NCI-H345 treated with DMSO at 0.1 percent for 48 hours (cell line): ENCODE measurements at regions not wholly inside any gene's neighbourhood (a gene's known extent, or its start where the extent isn't known, plus 50 kb on each side); places are given as distances from the start of the nearest gene placed in this dataset.
A peak's percentile ranks its signal among the peaks of the same experiment; 100 is the strongest.

Experiments used
- DNase-seq: peaks from one replicate; lab custom pipeline; 2025; ENCODE audit not compliant: unreplicated experiment; lab: John Stamatoyannopoulos, UW

DNA sequence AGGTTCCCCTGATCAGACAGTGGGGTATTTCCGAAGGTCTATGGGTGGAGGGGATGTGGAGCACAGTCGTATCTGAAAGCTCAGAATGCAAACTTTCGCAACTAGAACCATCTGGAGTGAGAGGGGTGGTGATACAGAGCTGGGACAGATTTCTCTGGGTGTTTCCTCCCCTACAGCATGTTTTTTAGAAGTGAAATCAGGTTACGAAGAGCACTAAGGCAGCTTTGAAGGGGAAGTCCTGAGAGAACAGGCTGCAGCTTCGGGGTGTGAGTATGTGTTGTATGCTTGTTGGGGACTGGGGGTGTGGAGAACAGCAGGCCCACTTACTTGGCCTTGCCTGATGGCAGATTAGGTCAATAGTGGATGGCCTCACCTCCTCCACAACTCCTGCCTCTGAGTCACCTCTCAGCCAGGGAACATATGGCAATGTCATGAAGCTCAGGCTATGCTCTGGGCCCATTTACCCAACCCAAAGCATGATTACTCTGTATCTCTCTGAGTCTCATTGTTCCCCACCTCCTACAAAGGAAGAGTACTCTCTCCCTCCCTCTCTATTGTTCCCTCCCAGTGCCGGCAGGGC is 107.2 kb upstream of the RASGRP1 start:
- DNase-seq = no peak

DNA sequence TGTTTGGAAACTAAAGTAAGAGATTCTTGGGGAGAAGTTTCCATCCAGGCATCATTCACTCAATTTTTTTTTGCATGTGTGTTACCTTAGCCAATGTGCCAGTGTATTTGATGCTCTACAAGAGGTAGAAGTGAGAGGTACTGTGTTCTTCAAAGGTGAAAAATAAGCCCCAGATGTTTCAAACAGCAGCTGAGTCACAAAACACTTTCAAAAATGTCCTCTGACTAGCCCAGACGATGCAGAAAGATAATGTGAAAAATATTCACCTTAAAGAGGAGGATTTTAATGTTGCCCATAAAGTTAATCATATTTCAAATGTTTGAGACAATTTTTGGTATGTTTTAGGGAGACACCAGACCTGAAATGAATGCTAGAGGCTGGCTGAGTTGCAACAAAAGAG is 107.7 kb upstream of the RASGRP1 start:
- DNase-seq = no peak

DNA sequence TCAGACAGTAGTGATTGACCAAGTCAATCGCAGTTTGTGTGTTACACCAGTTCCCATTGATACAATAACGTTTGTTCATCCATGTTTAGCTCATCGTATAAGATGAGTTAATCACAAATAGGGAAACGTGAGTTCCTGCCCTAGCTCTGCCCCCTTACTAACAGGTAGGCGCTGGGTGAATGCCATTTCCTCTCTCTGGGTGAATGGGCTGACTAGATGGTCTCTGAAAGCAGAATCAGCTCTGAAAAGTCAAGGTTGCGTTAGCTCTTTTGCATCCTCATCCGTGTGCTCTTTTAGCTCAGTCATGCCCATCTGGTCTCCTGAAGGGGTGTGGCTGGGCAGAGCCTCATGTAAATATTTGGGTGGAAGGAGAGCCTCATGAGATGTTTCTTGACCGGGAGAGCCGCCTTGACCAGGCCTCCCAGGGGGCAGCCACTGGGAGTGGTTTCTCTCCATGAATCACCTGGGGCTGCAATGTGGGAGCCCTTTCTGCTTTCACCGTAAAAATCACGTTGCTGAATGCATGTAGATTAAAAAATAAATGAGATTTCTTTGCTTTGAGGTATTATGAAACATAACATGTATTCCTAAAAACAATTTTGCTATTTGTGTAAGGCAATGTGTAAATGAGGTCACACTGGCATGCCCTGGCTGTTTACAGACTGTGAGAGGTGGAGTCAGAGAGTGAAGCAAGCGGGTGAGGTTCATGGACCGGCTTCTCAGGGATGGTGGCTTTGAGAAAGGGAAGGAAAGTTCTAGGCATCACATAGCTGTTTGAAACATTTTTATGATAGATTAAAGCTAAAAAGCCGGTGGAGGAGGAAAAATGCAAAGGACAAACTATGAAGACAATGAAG is 108.4 kb upstream of the RASGRP1 start:
- DNase-seq = no peak

DNA sequence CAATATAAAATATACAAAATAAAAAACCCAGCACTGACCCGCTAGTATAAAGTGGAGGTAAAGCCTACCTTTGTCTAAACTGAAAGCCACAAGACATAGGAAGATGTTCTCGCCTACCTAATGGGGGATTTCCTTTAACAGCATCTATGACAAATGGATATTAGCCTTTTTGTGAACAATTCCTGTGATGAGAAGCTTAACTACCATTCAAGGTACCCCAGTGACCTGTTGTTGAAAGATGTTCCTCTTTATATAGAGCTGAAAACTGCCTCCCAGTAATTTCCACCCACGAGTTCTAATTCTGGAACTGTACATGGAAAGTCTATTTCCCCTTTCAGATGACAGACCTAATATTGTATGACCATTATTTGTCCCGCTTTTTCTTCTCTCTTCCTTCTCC is 109.8 kb upstream of the RASGRP1 start:
- DNase-seq = no peak

DNA sequence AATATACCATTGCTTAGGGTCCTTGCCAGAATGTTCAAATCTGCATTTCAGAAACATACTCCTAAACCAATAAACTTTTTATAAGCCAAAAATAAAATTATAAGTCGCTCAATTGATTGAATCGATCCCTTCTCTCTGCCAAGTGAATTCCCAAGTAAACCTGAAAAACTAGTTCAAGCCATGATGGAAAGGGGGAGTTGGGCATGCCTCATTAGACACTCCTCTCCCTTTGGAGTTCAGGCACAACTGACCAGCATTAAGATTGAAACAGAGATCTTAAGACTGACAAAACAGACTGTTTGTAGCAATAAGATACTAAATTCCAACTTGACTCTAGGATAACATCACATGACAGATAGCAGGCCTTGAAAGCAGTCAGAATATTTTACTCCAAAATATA is 113.7 kb upstream of the RASGRP1 start:
- DNase-seq = no peak

DNA sequence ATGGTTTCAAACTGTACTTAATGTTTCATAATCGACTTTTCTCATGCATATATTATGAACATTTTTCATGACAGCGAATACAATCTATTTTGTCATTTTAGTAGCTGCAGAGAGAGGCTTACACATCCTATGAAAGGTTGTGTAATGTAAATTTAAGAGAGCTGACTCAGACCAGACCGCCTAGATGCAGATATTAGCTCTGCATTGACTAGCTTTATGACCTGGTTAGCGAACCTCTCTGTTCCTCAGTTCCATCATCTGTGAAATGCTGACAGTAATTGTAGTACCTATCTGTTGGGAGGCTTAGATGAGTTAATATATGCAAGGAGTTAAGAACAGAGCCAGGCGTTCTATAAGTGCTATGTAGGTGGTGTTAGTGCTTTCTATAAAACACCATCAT is 116.2 kb upstream of the RASGRP1 start:
- DNase-seq = no peak

DNA sequence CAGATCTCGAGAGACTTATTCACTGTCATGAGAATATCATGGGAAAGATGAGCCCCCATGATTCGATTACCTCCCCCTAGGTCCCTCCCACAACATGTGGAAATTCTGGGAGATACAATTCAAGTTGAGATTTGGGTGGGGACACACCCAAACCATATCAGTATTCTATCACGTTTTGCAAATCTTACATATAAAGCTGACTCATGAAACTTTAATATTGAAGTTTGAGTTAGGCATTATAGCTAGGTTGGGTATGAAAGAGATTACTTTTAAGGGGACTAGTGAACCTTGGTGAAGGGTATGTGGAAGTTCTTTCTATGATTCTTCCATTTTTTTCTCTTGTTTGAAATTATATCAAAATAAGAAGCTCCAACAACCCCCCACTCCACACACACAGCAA is 117.7 kb upstream of the RASGRP1 start:
- no peak for DNase-seq

DNA sequence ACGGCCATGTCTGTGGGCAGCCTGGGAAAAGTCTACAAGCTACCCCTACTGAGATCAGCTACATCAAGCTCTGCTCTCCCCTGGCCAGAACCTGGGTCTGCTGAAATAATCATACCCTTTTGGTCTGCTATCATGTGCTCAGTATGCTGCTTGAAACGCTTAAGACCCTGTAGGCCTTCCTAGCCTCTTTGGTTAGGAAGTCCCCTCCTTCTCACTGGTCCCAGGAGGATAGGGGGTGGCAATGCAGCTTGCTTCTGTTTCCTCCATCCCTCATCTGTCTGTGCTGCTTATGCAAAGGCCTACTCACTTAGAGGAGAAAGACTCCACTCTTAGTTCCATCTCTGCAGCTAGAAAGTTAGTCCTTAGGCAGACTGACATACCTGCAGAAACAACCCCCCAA is 118.2 kb upstream of the RASGRP1 start:
- no peak for DNase-seq

DNA sequence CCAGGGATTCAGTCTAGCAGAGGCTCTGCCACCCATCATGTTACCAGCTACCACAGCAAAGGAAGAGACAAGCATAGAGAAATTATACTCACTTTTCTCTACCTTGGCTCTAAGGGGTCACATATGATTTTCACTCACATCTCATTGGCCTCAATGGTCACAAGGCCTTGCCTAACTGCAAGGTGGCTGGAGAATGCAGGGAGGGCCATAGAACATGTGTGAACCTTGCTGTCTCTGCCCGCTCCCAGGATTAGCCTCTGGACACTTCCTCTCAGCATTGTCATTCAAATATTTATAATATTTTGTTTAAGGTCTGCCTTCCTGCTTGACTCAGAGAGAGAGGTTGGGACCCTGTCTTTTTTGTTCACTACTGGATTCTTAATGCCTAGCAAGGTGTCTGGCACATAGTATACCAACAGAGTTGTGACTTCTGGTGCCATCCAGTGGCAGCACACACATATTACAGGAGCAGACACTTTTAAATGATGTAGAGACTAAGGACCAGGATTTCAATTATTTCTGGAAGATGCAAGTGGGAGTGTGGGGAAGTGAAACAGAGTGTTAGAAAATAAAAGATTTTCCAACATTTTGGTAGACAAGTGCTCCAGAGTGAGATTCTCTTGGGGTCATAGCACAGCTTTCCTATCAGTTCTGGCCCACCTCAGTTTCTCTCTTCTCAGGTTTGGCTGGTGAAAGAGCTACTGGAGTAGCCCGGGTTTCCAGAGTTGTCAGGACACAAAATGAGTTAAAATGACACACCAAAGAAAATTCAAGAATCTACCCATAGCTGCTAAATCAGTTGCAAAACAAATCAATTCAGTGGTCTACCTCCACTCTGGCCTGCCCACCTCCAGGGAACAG is 119.0 kb upstream of the RASGRP1 start:
- DNase-seq = peak; percentile 9

DNA sequence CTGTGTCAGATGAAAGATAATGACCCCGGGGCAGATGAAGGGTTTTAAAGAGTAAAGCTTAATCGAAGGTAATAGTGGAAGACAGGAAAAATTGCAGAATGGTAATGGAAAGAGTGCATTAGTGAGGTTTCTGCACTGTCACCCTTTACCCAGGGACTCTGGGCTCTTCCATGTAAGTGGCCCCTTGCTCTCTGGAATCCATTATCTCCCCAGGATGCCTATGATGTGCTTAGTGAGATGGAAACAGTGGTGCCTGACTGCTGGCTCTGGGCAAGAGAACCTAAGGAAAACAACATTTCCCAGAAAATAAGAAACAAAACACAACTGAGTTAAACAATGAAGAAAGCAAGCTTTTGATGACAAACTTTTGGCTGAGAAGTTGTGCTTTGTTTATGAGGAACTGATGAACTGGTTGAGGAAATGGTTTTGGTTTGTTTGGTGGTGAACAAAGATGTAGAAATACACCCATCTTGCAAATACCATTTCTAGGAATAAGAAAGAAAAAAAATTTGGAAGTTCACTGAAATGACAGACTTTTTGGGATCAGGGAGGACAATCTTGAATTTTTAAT is 119.9 kb upstream of the RASGRP1 start:
- no peak for DNase-seq

DNA sequence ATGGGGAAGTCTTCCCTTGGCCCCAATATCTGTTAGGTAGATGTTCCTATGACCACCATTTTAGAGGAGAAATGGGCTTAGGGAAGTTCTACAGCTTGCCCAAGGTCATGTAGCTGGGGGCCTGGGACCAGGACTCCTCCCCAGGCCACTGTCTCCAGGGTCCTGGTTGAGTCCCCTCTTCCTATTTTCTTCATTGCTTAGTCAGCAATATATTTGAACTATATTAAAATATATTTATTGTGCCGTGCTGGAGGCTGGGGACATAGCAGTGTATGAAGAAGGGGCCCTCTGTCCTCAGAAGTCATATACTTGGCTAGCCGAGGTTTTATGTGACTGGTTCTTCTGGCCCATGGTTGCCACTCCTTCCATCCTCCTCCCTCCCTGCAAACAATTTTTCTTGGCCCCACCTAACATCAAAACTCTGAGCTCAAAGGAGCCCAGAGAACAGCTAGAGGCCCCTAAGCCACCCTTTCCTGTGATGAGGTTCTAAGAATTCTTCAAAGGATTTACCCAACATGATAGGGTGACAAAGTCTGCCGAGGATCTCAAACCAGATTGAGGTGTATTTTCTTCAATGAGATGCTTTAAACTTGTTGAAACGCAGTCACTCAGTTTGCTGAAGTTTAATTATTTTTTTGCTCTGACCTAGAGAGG is 121.2 kb upstream of the RASGRP1 start:
- no peak for DNase-seq

DNA sequence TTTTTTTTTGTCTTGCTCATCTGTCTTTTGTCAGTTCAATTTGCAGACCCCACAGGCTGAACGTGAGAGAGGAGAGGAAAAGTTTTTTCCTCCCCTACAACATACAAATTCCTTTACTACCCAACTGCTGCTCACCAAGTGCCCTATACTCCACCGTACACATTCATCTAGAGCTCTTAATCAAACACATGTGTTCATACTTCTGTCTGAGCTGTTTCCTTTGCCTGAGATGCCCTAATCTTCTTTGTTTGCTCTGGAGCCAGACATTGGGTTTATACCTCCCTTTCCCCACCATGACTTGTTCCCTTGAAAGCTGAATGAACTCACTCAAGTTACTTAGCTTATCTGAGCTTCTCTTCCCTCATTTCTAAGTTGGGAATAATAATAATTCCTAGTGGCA is 122.7 kb upstream of the RASGRP1 start:
- no peak for DNase-seq

DNA sequence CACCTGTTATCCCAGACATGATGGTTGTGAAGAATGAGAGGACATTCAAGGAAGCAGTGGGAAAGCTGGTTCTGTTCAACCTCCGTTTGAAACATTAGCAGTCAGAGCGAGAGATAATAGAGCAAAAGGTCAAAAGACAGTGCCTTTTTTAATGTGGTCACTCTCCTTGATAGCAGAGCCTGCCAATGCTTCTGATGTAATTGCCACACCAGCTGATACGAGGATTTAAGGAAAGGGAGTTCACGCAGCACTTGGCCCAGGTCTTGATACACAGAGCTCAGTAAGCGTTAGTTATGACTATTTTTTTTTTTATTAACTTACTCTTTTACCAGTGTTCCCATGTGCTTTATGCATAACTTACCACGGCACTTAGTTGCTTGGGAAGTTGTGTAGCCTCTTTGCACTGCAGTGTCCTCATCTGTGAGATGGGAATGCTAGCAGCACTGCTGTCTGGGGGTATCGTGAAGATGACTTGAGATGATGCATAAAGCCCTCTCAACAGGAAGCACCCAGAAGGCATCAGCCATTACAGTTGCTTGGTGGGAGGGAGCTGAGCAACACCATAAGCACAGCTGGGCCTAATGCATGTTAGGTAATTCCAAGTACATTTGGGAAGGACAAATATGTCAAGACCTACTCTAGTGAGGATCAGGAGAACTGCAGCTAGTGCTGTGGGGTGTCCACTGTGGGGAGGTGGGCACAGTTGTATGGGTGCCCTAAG is 123.3 kb upstream of the RASGRP1 start:
- DNase-seq = no peak

DNA sequence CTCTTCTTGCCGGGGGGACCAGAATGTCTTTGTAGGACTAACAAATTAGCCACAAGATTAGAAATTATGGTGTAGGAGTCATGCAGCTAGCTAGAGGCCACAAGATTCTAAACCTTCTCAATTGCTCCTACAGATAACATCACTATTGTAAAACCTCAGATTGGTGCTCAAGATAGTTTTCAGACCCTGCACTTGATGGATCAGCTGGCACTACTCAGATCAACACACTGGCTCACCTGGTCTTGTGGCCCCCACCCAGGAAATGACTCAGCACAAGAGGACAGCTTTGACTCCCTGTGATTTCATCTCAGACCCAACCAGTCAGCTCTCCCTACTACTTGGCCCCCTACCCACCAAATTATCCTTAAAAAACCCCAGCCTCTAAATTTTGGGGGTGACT is 124.1 kb upstream of the RASGRP1 start:
- DNase-seq = no peak

DNA sequence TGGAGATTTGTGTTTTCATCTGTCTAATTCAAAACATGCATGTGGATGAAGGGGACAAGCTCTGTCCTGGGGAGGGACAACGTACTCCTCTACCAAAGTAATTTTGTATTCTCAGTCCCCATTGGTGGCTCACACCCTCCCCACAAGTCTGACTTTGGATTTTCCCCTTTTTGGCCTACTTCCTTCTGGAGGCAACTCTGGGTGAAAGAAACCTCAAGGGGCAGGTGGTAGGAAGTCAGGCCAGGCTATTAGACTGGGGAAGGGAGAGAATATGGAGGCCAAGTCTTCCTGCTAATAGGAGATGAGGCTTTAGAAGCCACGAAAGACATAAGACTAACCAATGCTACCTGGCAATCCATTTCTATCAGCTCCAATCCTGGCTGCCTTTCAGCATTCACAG is 124.9 kb upstream of the RASGRP1 start:
- DNase-seq = no peak

DNA sequence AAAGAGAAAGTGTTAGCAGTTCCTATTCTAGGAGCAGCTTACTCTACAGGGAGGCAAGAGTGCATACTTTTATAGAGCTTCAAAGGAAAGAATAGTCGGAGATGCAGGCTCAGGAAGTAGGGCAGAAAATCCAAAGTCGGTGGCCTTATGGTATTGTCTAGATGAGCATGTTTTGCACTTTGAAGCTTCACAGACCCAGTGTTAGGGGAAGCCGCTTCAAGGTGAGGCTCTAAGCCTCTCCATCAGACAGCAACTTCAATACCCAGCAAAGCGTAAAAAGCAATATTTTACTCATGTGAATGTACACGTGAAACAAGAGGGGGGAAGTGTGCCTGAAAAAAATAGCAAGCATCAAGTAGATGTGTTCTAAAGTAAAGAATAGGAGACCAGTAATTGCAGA is 125.6 kb upstream of the RASGRP1 start:
- no peak for DNase-seq

DNA sequence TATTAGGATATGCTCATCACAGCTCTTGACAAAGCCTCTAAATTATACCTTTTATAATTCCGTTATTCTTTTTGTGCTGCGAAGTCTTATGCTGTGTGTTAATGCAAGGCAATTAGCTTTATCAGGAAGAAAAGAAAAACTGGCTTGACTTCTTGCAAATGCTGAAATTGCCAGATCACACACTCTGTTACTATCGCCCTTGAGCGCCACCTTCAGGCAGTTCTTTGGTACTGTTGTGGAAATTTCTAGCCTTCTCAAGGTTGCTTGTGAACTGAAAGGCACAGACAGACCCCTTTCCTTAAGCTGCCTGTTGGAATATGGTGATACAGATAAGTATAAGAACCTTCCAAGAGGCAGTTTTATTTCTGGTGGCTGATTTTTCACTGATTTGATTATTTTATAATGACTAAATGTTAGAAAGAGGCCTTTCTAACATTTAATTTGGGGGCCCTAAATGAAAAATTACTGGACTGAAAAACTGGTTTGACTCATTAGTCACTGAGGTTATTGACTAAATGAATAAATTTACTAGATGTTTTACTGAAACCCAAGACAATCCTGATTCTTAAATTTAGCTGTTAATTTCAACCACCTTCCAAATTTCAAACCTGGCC is 126.2 kb upstream of the RASGRP1 start:
- DNase-seq = peak; percentile 9

DNA sequence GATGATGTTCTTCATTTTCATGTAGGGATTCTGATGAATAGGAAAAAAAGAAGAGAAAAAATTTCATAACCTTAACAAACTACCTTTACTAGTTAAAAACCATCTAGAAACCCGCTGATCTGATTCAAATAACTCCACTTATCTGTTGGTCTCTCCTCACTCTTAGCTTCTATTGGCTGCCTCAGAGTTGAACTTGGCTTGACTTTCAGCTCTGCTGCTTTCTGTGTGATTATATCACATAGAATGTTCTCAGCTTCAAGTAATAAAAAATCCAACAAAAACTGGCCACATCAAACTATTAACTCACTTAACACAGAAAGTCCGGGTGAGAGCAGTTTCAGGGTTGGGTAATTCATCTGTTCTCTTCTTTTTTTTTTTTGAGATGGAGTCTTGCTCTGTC is 126.8 kb upstream of the RASGRP1 start:
- DNase-seq = no peak

DNA sequence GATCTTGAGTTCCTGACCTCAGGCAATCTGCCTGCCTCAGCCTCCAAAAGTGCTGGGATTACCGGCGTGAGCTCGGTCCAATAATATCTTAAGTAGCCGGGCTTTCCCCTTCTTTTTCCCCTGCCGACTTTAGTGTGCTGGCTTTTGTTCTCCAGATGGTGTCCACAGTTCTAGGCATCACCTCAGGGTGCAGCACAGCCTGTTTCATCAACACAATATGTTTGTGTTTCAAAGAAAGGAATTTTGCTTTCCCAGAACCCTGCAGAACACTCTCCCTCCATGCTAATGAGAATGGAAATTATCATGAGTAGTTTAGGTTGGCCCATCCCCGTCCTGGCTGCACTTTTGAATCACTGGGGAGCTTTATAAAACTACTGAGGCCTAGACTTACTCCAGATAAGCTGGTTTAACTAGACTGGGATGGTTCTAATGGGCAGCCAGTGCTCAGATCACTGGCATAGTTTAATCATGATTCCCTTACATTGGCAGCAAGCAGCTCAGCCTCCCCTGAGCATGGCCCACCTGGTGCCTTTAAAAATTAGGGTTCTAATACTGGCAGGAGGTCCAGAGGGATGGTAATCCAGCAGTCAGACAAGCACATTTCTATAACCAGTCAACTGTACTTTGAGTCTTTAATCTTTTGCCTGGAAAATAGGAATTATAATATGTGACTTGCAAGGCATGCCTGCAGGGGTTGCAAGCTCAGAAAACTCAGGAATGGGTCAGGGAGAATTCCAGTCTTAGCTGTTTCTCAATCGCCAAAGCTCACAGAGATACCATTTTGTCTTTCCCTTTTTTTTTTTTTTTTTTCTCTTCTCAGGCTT is 127.6 kb upstream of the RASGRP1 start:
- no peak for DNase-seq
